GM19238 (cell line): ENCODE measurements at regions not wholly inside any gene's neighbourhood (a gene's known extent, or its start where the extent isn't known, plus 50 kb on each side); places are given as distances from the start of the nearest gene placed in this dataset.
"Not testable (repeated sequence)": the region's sequence is repeated elsewhere in the genome, so short reads cannot be mapped to it uniquely, and the experiment has no call there.

ENCODE experiments used
- DNase-seq: peaks from one replicate; pipeline ENCODE4 v3.0.0; 2011; ENCODE audit warnings: low spot score; ENCODE audit not compliant: insufficient read length

DNA sequence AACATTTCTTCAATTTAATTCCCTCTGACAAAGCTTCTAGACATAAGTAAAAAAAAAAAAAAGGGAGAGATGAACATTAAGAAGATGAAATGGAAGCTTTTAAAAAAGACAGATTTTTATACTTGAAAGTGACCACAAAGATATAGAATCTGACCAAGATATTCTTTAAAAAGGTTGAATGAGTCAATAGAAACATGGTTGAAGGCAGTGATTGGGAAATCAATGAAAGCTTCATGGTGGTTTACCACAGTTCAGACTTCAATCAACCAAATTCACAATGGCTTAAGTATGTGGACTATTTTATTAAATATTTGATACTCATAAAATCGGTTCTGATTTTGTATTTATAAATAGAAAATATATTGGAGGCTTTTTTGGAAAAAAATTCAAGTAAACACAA is 248.4 kb upstream of the HSF2 start:
- no peak for DNase-seq

DNA sequence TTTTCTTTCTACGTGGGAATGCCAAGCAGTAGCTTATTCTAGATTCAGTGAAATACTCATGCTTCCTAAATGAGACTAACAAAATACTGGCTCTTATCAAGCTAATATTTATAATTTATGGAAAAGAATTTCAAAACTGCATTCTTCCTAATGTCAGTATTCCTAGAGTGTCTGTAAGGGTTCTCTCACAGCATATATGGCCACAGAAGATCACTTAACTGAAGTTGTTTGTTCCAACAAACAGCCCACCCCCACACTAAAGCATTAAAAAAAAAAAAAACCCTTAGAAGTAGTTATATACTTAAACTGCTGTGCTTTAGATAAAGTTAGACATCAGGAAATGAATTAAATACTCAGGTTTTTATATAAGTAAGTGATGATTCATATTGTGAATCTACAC is 247.7 kb upstream of the HSF2 start:
- no peak for DNase-seq

GRCh38 chr6:122153557-122153956 is 245.9 kb upstream of the HSF2 start:
- DNase-seq, result no peak

GRCh38 chr6:122154155-122154554 is 245.3 kb upstream of the HSF2 start:
- DNase-seq, result no peak

DNA sequence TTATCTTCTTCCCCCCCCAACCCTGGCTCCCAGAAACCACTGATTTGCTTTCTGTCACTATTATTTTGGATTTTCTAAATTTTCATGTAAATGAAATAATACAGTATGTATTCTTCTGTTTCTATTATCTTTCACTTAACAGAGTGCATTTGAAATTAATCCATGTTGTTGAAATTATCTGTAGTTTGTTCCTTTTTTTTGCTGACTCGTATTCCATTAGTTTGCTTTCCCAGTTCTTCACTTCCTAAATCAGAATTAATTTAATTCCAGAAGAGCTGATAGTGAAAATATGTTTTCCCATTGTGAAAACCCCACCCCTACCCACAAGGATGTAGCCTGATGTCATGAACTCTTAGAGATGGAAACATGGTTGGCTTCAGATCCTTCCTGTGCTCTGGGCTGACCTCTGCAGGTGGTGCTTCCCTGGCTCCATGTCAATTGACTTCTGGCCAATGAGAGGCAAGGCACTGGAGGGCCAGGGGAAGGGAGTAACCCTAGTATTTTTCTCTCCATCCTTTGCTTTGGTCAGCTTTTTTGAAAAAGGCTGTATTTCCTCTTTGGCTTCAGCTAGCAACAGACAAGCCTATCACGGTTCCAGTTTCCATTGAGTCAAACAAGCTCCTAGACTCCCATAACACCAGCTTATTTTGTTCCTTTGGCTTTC is 244.4 kb upstream of the HSF2 start:
- no peak for DNase-seq

- DNase-seq, result no peak
Measured at GRCh38 chr6:122161136-122161535, 238.3 kb upstream of the HSF2 start.

GRCh38 chr6:122165014-122165413 is 234.4 kb upstream of the HSF2 start:
- DNase-seq, result no peak

GRCh38 chr6:122170274-122170673 is 229.2 kb upstream of the HSF2 start:
- DNase-seq, result no peak

DNA sequence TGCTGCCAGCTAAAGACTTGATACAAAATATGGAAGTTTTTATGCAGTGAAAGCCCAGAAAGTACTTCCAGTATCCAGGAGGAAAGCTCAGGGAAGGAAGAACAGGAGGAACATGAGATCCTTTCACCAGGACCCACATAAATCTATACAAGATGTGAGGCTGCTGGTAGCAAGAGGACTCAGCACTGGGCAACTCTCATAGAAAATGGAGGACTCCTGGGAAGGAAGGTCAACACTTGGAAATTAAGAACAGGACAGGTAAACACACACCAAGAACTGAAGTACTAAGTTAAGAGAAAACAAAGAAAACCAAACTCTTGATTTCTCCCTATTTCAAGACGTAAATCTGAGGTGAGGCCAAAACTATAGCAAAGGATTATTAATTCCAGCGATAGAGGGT is 220.5 kb upstream of the HSF2 start:
- DNase-seq, result no peak

DNA sequence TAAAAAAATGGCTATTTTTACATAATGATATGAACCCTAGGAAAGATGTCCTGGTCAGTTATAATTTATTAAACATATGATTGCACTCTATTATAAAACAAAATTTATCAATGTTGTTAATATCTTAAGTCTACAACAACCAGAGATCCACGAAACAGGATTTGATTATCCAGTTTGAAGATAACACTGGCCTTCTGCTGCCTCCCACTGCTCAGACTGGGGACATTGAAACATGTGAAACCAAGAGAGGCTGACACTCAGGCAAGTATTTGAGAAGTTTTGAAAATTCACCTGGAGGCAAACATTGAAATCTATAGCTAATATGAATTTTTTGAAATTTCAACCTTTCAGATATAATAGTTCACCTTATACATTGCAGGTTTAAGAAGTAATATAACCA is 219.3 kb upstream of the HSF2 start:
- no peak for DNase-seq

GRCh38 chr6:122182061-122182460 is 217.4 kb upstream of the HSF2 start:
- no peak for DNase-seq

- DNase-seq, result no peak
Measured at GRCh38 chr6:122184401-122184827, 215.0 kb upstream of the HSF2 start.

GRCh38 chr6:122185458-122185857 is 214.0 kb upstream of the HSF2 start:
- not testable (repeated sequence) for DNase-seq

GRCh38 chr6:122187186-122187585 is 212.3 kb upstream of the HSF2 start:
- no peak for DNase-seq

DNA sequence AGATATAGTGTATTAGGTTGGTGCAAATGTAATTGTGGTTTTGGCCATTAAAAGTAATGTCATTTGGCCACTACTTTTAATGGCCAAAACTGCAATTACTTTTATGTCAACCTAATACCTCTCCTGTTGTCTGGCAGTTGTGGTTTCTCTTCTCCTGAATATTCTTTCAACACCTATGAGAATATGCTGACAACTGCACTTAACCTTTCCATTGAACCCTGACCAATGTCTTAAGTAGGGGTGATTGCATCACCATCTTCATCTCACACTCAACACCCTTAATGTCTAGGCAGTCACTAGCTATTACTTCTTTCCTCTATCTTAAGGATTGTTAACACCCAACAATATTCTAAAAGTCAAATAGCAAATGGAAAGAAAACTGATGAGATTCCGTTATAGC is 200.5 kb upstream of the HSF2 start:
- no peak for DNase-seq

DNA sequence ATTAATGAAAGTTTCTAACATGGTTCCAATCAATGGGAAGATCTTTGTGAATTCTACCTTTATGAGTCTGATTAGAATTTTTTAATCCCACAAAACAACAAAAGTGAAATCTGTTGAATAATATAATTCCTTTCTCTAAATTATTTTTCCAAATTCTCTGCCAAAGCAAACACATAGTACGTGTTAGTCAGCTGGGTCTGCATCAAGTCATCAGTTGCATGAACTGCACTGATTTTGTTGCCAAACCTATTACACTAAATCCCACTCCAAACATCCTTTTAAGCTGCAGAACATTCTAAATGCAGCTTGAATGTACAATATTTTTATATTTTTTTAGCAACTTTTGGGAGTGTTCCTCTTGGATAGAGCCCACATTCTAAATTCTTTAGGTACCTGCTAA is 199.0 kb upstream of the HSF2 start:
- DNase-seq, result no peak

- DNase-seq, result no peak
Measured at GRCh38 chr6:122202576-122203137, 196.8 kb upstream of the HSF2 start.

DNA sequence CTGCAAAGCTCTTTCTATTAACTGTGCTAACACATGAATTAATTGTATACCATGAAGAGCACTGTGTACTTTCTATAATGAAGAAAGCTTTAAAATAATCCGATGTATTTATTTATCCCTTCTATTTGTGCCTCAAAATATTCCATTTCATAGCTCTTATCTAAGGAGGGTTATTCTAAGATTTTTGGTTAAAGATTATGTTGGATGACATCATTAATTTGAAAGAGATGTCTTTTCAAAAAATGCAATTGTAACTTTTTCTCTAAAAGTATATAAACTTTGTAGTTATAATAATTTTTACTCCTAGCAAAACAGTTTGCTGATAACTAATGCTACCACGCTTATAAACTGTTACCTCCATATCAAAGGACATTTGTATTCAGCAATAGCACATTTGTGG is 192.4 kb upstream of the HSF2 start:
- no peak for DNase-seq

GRCh38 chr6:122207794-122208193 is 191.7 kb upstream of the HSF2 start:
- DNase-seq, result no peak

GRCh38 chr6:122214605-122215318 is 184.7 kb upstream of the HSF2 start:
- no peak for DNase-seq

DNA sequence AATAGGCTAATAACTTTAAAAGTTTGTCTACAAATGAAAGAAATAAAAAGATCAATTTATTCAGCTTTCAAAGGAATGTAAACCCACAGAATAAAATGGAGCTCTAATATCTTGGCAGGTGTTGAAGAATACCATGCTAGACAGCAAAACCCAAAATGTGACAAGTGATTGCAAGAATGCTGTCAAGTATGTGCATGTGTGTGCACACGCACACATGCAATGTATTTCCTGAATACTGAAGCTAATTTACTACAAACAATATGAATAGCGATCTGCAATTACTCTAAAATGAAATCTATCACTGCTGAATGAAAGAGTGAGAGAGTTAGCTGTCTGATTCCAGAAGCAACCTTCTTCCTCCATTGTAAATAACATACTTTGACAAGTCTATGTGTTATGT is 179.2 kb upstream of the HSF2 start:
- no peak for DNase-seq

- DNase-seq, result no peak
Measured at GRCh38 chr6:122222761-122223160, 176.7 kb upstream of the HSF2 start.

DNA sequence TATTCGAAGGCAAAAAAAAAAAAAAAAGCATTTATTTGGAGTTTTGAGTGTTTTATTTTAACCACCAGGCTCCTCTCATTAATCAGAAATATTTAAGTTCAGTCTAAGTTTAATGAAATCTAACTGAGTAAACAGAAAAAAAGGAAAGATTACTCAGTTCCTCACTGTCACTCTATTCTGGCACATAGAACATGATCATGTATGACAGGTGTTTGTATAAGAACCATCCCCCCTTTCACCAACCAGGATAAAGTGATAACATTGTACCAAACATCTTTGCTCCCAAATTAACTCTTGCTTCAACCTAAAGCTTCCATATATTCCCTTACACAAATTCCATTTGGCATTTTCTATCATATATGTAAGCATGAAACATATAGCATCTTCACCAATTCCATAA is 176.2 kb upstream of the HSF2 start:
- no peak for DNase-seq
